ENCODE measurements at regions not wholly inside any gene's neighbourhood (a gene's known extent, or its start where the extent isn't known, plus 50 kb on each side); places are given as distances from the start of the nearest gene placed in this dataset.

- TF ChIP-seq CTCF (IDR thresholded peaks at IDR 0.05) (no peak), EP300 (IDR thresholded peaks at IDR 0.05) (no peak), POLR2A (IDR thresholded peaks at IDR 0.05) (no peak), POLR2AphosphoS5 (IDR thresholded peaks at IDR 0.05) (no peak)
- no peaks in the 10 kb centered on the region for H3K4me1 ChIP-seq
- H3K27ac ChIP-seq = no peak overlapping the region
- no peak overlapping the region for H3K4me3 ChIP-seq
- WGBS = 77% methylated on average over 6 of the region's 6 CpGs
- no peaks in the 10 kb centered on the region for H3K27me3 ChIP-seq
- no peaks in the 10 kb centered on the region for H3K9me3 ChIP-seq
- DNase-seq (ENCODE audit: low spot score in 2 of 2) = no peak
- no peaks in the 10 kb centered on the region for H3K36me3 ChIP-seq
Measured at GRCh38 chr12:13591059-13591458, 390.3 kb downstream of the GRIN2B start.

GRCh38 chr12:13588574-13588973, 392.0 kb downstream of the EMP1 start:
- Histone ChIP-seq H3K36me3 (no peaks in the 10 kb centered on the region), H3K4me1 (no peaks in the 10 kb centered on the region), H3K27ac (no peak overlapping the region), H3K9me3 (no peaks in the 10 kb centered on the region), H3K27me3 (no peaks in the 10 kb centered on the region), H3K4me3 (no peak overlapping the region)
- DNase-seq (ENCODE audit: low spot score in 2 of 2) = no peak
- WGBS = 51% methylated on average over 4 of the region's 4 CpGs
- no peak for TF ChIP-seq POLR2AphosphoS5 (IDR thresholded peaks at IDR 0.05)
- TF ChIP-seq EP300 (IDR thresholded peaks at IDR 0.05) = no peak
- TF ChIP-seq CTCF (IDR thresholded peaks at IDR 0.05) = no peak
- no peak for TF ChIP-seq POLR2A (IDR thresholded peaks at IDR 0.05)

GRCh38 chr12:13587721-13588390, 391.3 kb downstream of the EMP1 start:
- no peak overlapping the region for H3K4me3 ChIP-seq
- no peaks in the 10 kb centered on the region for H3K9me3 ChIP-seq
- TF ChIP-seq EP300 (IDR thresholded peaks at IDR 0.05) (no peak), POLR2AphosphoS5 (IDR thresholded peaks at IDR 0.05) (no peak), CTCF (IDR thresholded peaks at IDR 0.05) (no peak), POLR2A (IDR thresholded peaks at IDR 0.05) (no peak)
- WGBS = 64% methylated on average over 5 of the region's 5 CpGs
- no peak for DNase-seq (ENCODE audit: low spot score in 2 of 2)
- no peak overlapping the region for H3K27ac ChIP-seq
- no peaks in the 10 kb centered on the region for H3K27me3 ChIP-seq
- H3K36me3 ChIP-seq = no peaks in the 10 kb centered on the region
- no peaks in the 10 kb centered on the region for H3K4me1 ChIP-seq

GRCh38 chr12:13586361-13586760, 389.8 kb downstream of the EMP1 start:
- Histone ChIP-seq H3K9me3 (no peaks in the 10 kb centered on the region), H3K36me3 (no peaks in the 10 kb centered on the region), H3K27me3 (no peaks in the 10 kb centered on the region), H3K4me3 (no peak overlapping the region), H3K27ac (no peak overlapping the region), H3K4me1 (no peaks in the 10 kb centered on the region)
- no peak for DNase-seq (ENCODE audit: low spot score in 2 of 2)
- WGBS = 58% methylated on average over 5 of the region's 5 CpGs
- TF ChIP-seq EP300 (IDR thresholded peaks at IDR 0.05) = no peak
- no peak for TF ChIP-seq POLR2AphosphoS5 (IDR thresholded peaks at IDR 0.05)
- no peak for TF ChIP-seq CTCF (IDR thresholded peaks at IDR 0.05)
- TF ChIP-seq POLR2A (IDR thresholded peaks at IDR 0.05) = no peak

- DNase-seq (ENCODE audit: low spot score in 2 of 2) = no peak
- no peaks in the 10 kb centered on the region for H3K36me3 ChIP-seq
- WGBS = 62% methylated on average over 2 of the region's 2 CpGs
Measured at GRCh38 chr12:13584541-13584940, 388.0 kb downstream of the EMP1 start.

More at GRCh38 chr12:13584541-13584940, 388.0 kb downstream of the EMP1 start:
- TF ChIP-seq CTCF (IDR thresholded peaks at IDR 0.05) (no peak), EP300 (IDR thresholded peaks at IDR 0.05) (no peak), POLR2AphosphoS5 (IDR thresholded peaks at IDR 0.05) (no peak), POLR2A (IDR thresholded peaks at IDR 0.05) (no peak)
- H3K4me1 ChIP-seq = no peaks in the 10 kb centered on the region
- no peak overlapping the region for H3K27ac ChIP-seq
- no peak overlapping the region for H3K4me3 ChIP-seq
- H3K9me3 ChIP-seq = no peaks in the 10 kb centered on the region
- H3K27me3 ChIP-seq = no peaks in the 10 kb centered on the region
